H9 (cell line): ENCODE measurements at regions not wholly inside any gene's neighbourhood (a gene's known extent, or its start where the extent isn't known, plus 50 kb on each side); places are given as distances from the start of the nearest gene placed in this dataset.

ENCODE experiments used
- DNase-seq: peaks from one replicate; pipeline ENCODE4 v3.0.0-alpha.2; 2017
- H2AFZ ChIP-seq: one replicate; pipeline ENCODE4 v1.6.1; 2013; ENCODE audit warnings: mild to moderate bottlenecking, low read length, control low read depth, moderate library complexity
- H2AK5ac ChIP-seq: 2 replicates; pipeline ENCODE4 v1.6.1; 2013; ENCODE audit warnings: low read length, control low read depth, mixed read lengths; ENCODE audit not compliant: insufficient read length
- H2BK120ac ChIP-seq: one replicate; pipeline ENCODE4 v1.6.1; 2013; ENCODE audit warnings: low read depth, mild to moderate bottlenecking, low read length, control low read depth, inconsistent platforms; ENCODE audit not compliant: poor library complexity, severe bottlenecking
- H2BK12ac ChIP-seq: 2 replicates; pipeline ENCODE4 v1.6.1; 2013; ENCODE audit warnings: low read length, control low read depth, mixed read lengths, low read depth; ENCODE audit not compliant: insufficient read length
- H2BK15ac ChIP-seq: 2 replicates; pipeline ENCODE4 v1.6.1; 2013; ENCODE audit warnings: low read depth, low read length, control low read depth
- H2BK20ac ChIP-seq: one replicate; pipeline ENCODE4 v1.6.1; 2013; ENCODE audit warnings: low read depth, mild to moderate bottlenecking, low read length, control low read depth, inconsistent platforms; ENCODE audit not compliant: poor library complexity, severe bottlenecking
- H2BK5ac ChIP-seq: 2 replicates; pipeline ENCODE4 v1.6.1; 2013; ENCODE audit warnings: low read length, control low read depth, mixed read lengths; ENCODE audit not compliant: insufficient read length
- H3K14ac ChIP-seq: 2 replicates; pipeline ENCODE4 v1.6.1; 2013; ENCODE audit warnings: low read length, control low read depth; ENCODE audit not compliant: insufficient read depth
- H3K18ac ChIP-seq: 2 replicates; pipeline ENCODE4 v1.6.1; 2013; ENCODE audit warnings: low read depth, mild to moderate bottlenecking, mixed read lengths, low read length, control low read depth; ENCODE audit not compliant: insufficient read length
- H3K23ac ChIP-seq: 2 replicates; pipeline ENCODE4 v1.6.1; 2013; ENCODE audit warnings: low read length, control low read depth, mixed read lengths, low read depth; ENCODE audit not compliant: insufficient read length
- H3K23me2 ChIP-seq: 2 replicates; pipeline ENCODE4 v1.6.1; 2013; ENCODE audit warnings: low read depth, mild to moderate bottlenecking, mixed read lengths, low read length, control low read depth; ENCODE audit not compliant: insufficient read length, poor library complexity, severe bottlenecking
- H3K27ac ChIP-seq: 2 replicates; pipeline ENCODE4 v1.5.1; 2013; ENCODE audit warnings: low read length, control low read depth, mixed read lengths, low read depth; ENCODE audit not compliant: insufficient read length
- H3K27me3 ChIP-seq: 2 replicates; pipeline ENCODE4 v1.6.1; 2013; ENCODE audit warnings: low read length, control low read depth, inconsistent platforms; ENCODE audit not compliant: insufficient read depth
- H3K4ac ChIP-seq: 2 replicates; pipeline ENCODE4 v1.6.1; 2013; ENCODE audit warnings: low read depth, mild to moderate bottlenecking, control low read depth, inconsistent platforms, low read length, moderate library complexity
- H3K4me1 ChIP-seq: 2 replicates; pipeline ENCODE4 v1.6.1; 2013; ENCODE audit warnings: low read length, control low read depth, inconsistent platforms; ENCODE audit not compliant: insufficient read depth
- H3K4me2 ChIP-seq: 2 replicates; pipeline ENCODE4 v1.6.1; 2013; ENCODE audit warnings: low read length, control low read depth, mixed read lengths; ENCODE audit not compliant: insufficient read length, insufficient read depth
- H3K56ac ChIP-seq: 2 replicates; pipeline ENCODE4 v1.6.1; 2013; ENCODE audit warnings: low read depth, mild to moderate bottlenecking, mixed read lengths, low read length, control low read depth; ENCODE audit not compliant: insufficient read length
- H3K79me1 ChIP-seq: 2 replicates; pipeline ENCODE4 v1.6.1; 2013; ENCODE audit warnings: low read depth, mild to moderate bottlenecking, moderate library complexity, low read length, control low read depth, inconsistent platforms; ENCODE audit not compliant: insufficient read depth, poor library complexity, severe bottlenecking
- H3K79me2 ChIP-seq: 2 replicates; pipeline ENCODE4 v1.6.1; 2013; ENCODE audit warnings: low read length, control low read depth, inconsistent platforms; ENCODE audit not compliant: insufficient read depth
- H3K9ac ChIP-seq: 2 replicates; pipeline ENCODE4 v1.6.1; 2013; ENCODE audit warnings: low read length, control low read depth, mixed read lengths; ENCODE audit not compliant: insufficient read length; ENCODE audit errors: extremely low read depth
- H3K9me3 ChIP-seq: one replicate; pipeline ENCODE4 v1.6.1; 2013; ENCODE audit warnings: low read depth, low read length, inconsistent platforms; ENCODE audit not compliant: control insufficient read depth
- H3T11ph ChIP-seq: one replicate; pipeline ENCODE4 v1.6.1; 2013; ENCODE audit warnings: mild to moderate bottlenecking, low read length, control low read depth, inconsistent platforms
- H4K20me1 ChIP-seq: one replicate; pipeline ENCODE4 v1.6.1; 2013; ENCODE audit not compliant: control insufficient read depth, insufficient read length, insufficient read depth
- H4K5ac ChIP-seq: 2 replicates; pipeline ENCODE4 v1.6.1; 2013; ENCODE audit warnings: low read depth, mild to moderate bottlenecking, mixed read lengths, low read length, control low read depth; ENCODE audit not compliant: insufficient read length
- H4K8ac ChIP-seq: replicated peaks from 2 replicates; pipeline ENCODE4 v1.6.1; 2013; ENCODE audit warnings: low read length, control low read depth, mixed read lengths, low read depth; ENCODE audit not compliant: insufficient read length
- H4K91ac ChIP-seq: 2 replicates; pipeline ENCODE4 v1.6.1; 2013; ENCODE audit warnings: low read depth, mild to moderate bottlenecking, moderate library complexity, mixed read lengths, low read length, control low read depth; ENCODE audit not compliant: insufficient read length
- H3K27ac Mint-ChIP-seq, 3 experiments: 2 replicates in 2 of 3; 3 replicates in 1 of 3; pipeline ENCODE4 v1.8.0; 2020 to 2021; ENCODE audit warnings: mixed read lengths in 3 of 3, mild to moderate bottlenecking in 1 of 3, moderate library complexity in 1 of 3
- H3K27me3 Mint-ChIP-seq: 2 replicates; pipeline ENCODE4 v1.8.0; 2021; ENCODE audit warnings: low read depth, mild to moderate bottlenecking, moderate library complexity, mixed read lengths
- H3K36me3 Mint-ChIP-seq, 3 experiments: 2 replicates in 2 of 3; 3 replicates in 1 of 3; pipeline ENCODE4 v1.8.0; 2020 to 2021; ENCODE audit warnings: low read depth in 3 of 3, mixed read lengths in 3 of 3; ENCODE audit not compliant: insufficient read depth in 1 of 3
- H3K4me1 Mint-ChIP-seq, 2 experiments: 2 replicates each; pipeline ENCODE4 v1.8.0; 2020; ENCODE audit warnings: mixed read lengths in 2 of 2
- H3K4me3 Mint-ChIP-seq, 2 experiments: 2 replicates in 1 of 2; 3 replicates in 1 of 2; pipeline ENCODE4 v1.8.0; 2020 to 2021; ENCODE audit warnings: mild to moderate bottlenecking in 2 of 2, mixed read lengths in 2 of 2, moderate library complexity in 1 of 2
- H3K9me3 Mint-ChIP-seq, 2 experiments: 2 replicates in 1 of 2; 3 replicates in 1 of 2; pipeline ENCODE4 v1.8.0; 2020; ENCODE audit warnings: mild to moderate bottlenecking in 2 of 2, mixed read lengths in 2 of 2, moderate library complexity in 1 of 2
- CTCF ChIP-seq: fragments of 200-600 bp; sonication (generic); conservative IDR thresholded peaks from 3 replicates; pipeline ENCODE4 v1.8.0; 2021; ENCODE audit warnings: antibody characterized with exemption, mild to moderate bottlenecking
- WGBS: extraction: QIAGEN DNeasy Blood & Tissue Kit; methylation state at CpG from one replicate; pipeline ENCODE4 v1.1.7; 2013; ENCODE audit warnings: missing lambda C conversion rate, low lambda C conversion rate, mixed read lengths; ENCODE audit not compliant: insufficient read length; ENCODE audit errors: extremely low coverage; 5-methylcytosine and 5-hydroxymethylcytosine counted together

DNA sequence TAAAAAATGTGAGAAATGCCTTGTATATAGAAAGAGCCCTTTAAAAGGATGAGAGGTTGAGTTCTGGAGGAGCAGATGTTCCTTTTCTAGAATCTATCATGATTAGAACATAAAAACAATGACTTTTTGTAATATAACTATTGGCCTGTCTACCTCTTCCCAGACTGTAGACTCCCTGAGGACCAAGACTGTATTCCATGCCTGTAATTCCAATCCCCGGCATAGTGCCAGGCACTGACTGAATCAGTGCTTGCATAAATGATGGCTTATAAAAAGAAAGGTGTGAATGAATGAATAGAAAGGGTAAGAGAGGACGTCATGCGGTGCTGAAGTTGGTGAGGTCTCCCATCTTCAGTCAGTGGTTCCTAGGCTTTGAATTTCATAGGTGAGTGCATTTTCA, 92.6 kb upstream of the GDNF start:
- H3K56ac ChIP-seq: no peak overlapping the region
- H4K8ac ChIP-seq: no peak overlapping the region
- no peak overlapping the region for H2BK15ac ChIP-seq
- no peak overlapping the region for H2BK20ac ChIP-seq
- H3K18ac ChIP-seq: no peak overlapping the region
- no peaks in the 10 kb centered on the region; a peak in 1 of 5 replicates for H3K9me3 Mint-ChIP-seq
- H3K27ac Mint-ChIP-seq: no peak overlapping the region
- H3K4me3 Mint-ChIP-seq: no peak overlapping the region
- H3K27ac ChIP-seq: no peak overlapping the region
- no peak overlapping the region for H2BK5ac ChIP-seq
- no peak overlapping the region for H4K5ac ChIP-seq
- H3K27me3 ChIP-seq: no peaks in the 10 kb centered on the region; the same call in 1 of the 2 replicates
- H3K4me1 ChIP-seq: no peaks in the 10 kb centered on the region
- H2BK120ac ChIP-seq: no peak overlapping the region
- H2AK5ac ChIP-seq: no peak overlapping the region
- peaks cover 3% of the 10 kb centered on the region for H3K27me3 Mint-ChIP-seq
- H4K91ac ChIP-seq: no peak overlapping the region
- H3K4me2 ChIP-seq: no peak overlapping the region
- no peaks in the 10 kb centered on the region for H3K4me1 Mint-ChIP-seq
- no peaks in the 10 kb centered on the region for H3K79me2 ChIP-seq
- no peak overlapping the region for H2AFZ ChIP-seq
- H3K14ac ChIP-seq: no peak overlapping the region
- no peaks in the 10 kb centered on the region for H4K20me1 ChIP-seq
- DNase-seq: no peak
- H3K4ac ChIP-seq: no peak overlapping the region
- no peaks in the 10 kb centered on the region for H3K79me1 ChIP-seq
- no peak overlapping the region for H2BK12ac ChIP-seq
- H3K9me3 ChIP-seq: no peaks in the 10 kb centered on the region
- no peak for TF ChIP-seq CTCF
- H3T11ph ChIP-seq: no peak overlapping the region
- H3K9ac ChIP-seq: no peak overlapping the region
- no peaks in the 10 kb centered on the region for H3K23me2 ChIP-seq
- H3K36me3 Mint-ChIP-seq: no peaks in the 10 kb centered on the region
- WGBS: no CpG with 5 or more reads among the region's 3 CpGs
- no peak overlapping the region for H3K23ac ChIP-seq
